Epithelial cell of esophagus (primary cell): ENCODE measurements at regions not wholly inside any gene's neighbourhood (a gene's known extent, or its start where the extent isn't known, plus 50 kb on each side); places are given as distances from the start of the nearest gene placed in this dataset.
A peak's percentile ranks its signal among the peaks of the same experiment; 100 is the strongest.
"Not testable (repeated sequence)": the region's sequence is repeated elsewhere in the genome, so short reads cannot be mapped to it uniquely, and the experiment has no call there.

ENCODE experiments used
- DNase-seq: peaks from one replicate; pipeline ENCODE4 v3.0.0; 2010; ENCODE audit warnings: low read depth
- H3K4me3 ChIP-seq: 2 replicates; pipeline ENCODE4 v1.5.1; 2011; ENCODE audit warnings: mild to moderate bottlenecking, low read length, control low read depth
- CTCF ChIP-seq: IDR thresholded peaks from 2 replicates; pipeline ENCODE4 v1.5.1; 2011; ENCODE audit warnings: low read depth, mild to moderate bottlenecking, low read length, control low read depth, inconsistent platforms; ENCODE audit not compliant: insufficient read depth; ENCODE audit errors: missing control alignments

DNA sequence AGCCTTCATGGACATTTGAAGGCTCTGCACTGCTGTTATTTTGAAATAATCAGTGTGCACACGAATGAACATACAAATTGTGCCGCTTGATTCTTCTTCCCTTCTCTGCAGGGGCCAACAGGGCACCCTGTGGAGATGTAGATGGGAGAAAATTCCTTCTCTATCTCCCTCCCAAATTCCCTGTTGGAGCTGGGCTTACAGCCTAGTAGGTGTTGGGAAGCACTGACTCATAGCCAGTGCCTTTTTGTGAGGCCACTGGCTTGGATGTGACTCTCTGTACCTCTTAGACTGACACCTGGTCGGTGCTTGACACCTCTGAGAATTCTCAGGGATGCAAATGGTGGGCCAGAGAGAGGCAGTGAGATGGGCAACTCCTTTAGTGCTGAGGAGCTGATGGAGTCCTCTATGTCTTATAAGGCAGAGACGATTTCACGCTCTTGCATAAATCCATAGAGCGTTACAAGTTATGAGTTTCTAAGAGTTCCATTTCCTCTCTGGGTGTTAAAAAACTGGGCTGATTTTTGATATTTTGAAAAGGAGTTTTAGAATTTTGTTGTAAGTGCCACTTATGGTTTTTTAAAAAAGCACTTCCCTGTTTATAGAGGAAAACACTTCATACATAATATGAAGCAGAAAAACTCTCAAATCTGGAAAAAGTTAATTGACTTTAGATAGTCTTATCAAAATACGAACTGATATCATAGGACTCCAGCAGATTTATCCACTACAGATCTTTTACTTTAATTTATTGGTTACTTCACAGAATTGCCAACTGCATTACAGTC lies 89.8 kb upstream of the MAP3K7 start:
- no peak for TF ChIP-seq CTCF
- no peak overlapping the region for H3K4me3 ChIP-seq
- DNase-seq = no peak

DNA sequence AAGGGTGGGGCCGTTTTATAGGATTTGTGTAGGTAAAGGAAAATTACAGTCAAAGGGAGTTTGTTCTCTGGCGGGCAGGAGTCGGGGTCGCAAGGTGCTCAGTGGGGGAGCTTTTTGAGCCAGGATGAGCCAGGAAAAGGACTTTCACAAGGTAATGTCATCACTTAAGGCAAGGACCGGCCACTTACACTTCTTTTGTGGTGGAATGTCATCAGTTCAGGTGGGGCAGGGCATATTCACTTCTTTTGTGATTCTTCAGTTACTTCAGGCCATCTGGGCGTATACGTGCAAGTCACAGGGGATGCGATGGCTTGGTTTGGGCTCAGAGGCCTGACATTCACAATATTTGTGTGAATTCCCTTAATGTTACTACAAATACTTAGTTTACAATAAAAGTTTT lies 88.2 kb upstream of the MAP3K7 start:
- not testable (repeated sequence) for DNase-seq, H3K4me3 ChIP-seq

GRCh38 chr6:90674077-90674476 lies 87.2 kb upstream of the MAP3K7 start:
- DNase-seq, H3K4me3 ChIP-seq: not testable (repeated sequence)

DNA sequence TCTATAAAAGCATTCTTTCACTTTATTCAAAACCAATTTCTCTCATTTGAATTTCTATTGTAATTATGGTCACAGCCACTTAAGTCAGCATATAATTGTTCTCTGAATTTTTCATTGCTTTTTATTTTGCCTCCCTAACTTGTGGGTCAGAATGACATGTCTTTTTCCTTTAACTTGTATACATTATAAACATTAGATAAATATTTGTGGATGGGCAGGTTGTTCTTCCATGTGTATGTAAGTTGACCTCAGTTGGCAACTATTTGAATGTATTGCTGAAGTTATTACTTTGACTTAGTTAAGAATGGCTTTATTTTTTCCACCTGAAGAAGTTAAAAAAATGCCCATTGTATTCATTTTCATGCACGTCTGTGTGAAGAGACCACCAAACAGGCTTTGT lies 83.0 kb upstream of the MAP3K7 start:
- no peak for DNase-seq
- no peak for TF ChIP-seq CTCF
- H3K4me3 ChIP-seq = no peak overlapping the region

- no peak for TF ChIP-seq CTCF
- DNase-seq = no peak
- H3K4me3 ChIP-seq = no peak overlapping the region
Measured at GRCh38 chr6:90669420-90669819, 82.5 kb upstream of the MAP3K7 start.

- no peak for TF ChIP-seq CTCF
- H3K4me3 ChIP-seq = no peak overlapping the region
- DNase-seq = no peak
Measured at GRCh38 chr6:90668141-90668540, 81.3 kb upstream of the MAP3K7 start.

GRCh38 chr6:90663873-90664272 lies 77.0 kb upstream of the MAP3K7 start:
- no peak for TF ChIP-seq CTCF
- H3K4me3 ChIP-seq = no peak overlapping the region
- DNase-seq = peak; percentile 37

DNA sequence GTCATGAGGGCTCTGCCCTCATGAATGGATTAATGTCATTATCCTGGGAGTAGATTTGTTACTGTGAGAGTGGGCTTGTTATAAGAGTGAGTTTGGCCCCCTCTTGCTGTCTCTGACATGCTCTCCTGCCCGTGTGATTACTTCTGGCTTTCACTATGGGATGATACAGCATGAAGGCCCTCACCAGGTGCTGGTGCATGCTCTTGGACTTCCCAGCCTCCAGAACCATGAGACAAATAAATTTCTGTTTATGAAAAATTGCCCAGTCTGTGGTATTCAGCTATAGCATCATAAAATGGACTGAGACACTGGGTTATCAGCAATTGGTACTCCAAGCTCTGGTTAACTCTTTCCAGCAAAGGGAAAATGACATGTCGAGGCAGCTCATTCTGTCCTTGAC lies 76.2 kb upstream of the MAP3K7 start:
- DNase-seq = no peak
- no peak for TF ChIP-seq CTCF
- no peak overlapping the region for H3K4me3 ChIP-seq
